GM18505 (cell line): ENCODE measurements at regions not wholly inside any gene's neighbourhood (a gene's known extent, or its start where the extent isn't known, plus 50 kb on each side); places are given as distances from the start of the nearest gene placed in this dataset.
A peak's percentile ranks its signal among the peaks of the same experiment; 100 is the strongest.
"Not testable (repeated sequence)": the region's sequence is repeated elsewhere in the genome, so short reads cannot be mapped to it uniquely, and the experiment has no call there.

Source experiments
- ATAC-seq: cut with Tn5 transposase; IDR thresholded peaks from one replicate; pipeline ENCODE4 v1.9.1; 2021; ENCODE audit not compliant: unreplicated experiment
- POLR2A ChIP-seq: IDR thresholded peaks from 4 replicates; pipeline ENCODE4 v1.6.1; 2011; ENCODE audit warnings: borderline replicate concordance; ENCODE audit not compliant: insufficient read depth, insufficient read length; ENCODE audit errors: extremely low read depth

GRCh38 chr9:86486891-86487837 lies 133.0 kb upstream of the TUT7 start:
- no peak for TF ChIP-seq POLR2A
- ATAC-seq = no peak

GRCh38 chr9:86485359-86485758 lies 131.1 kb upstream of the TUT7 start:
- no peak for TF ChIP-seq POLR2A
- ATAC-seq = peak; percentile 86

GRCh38 chr9:86483496-86483895 lies 129.3 kb upstream of the TUT7 start:
- no peak for TF ChIP-seq POLR2A
- no peak for ATAC-seq

- ATAC-seq = no peak
- no peak for TF ChIP-seq POLR2A
These were observed 127.3 kb upstream of the TUT7 start for GRCh38 chr9:86481466-86481865.

DNA sequence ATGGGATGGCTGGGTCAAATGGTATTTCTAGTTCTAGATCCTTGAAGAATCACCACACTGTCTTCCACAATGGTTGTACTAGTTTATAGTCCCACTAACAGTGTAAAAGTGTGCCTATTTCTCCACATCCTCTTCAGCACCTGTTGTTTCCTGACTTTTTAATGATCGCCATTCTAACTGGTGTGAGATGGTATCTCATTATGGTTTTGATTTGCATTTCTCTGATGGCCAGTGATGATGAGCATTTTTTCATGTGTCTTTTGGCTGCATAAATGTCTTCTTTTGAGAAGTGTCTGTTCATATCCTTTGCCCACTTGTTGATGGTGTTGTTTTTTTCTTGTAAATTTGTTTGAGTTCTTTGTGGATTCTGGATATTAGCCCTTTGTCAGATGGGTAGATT lies 121.0 kb upstream of the TUT7 start:
- ATAC-seq = not testable (repeated sequence)

- no peak for TF ChIP-seq POLR2A
- no peak for ATAC-seq
These were observed 117.1 kb upstream of the TUT7 start for GRCh38 chr9:86471171-86471815.

DNA sequence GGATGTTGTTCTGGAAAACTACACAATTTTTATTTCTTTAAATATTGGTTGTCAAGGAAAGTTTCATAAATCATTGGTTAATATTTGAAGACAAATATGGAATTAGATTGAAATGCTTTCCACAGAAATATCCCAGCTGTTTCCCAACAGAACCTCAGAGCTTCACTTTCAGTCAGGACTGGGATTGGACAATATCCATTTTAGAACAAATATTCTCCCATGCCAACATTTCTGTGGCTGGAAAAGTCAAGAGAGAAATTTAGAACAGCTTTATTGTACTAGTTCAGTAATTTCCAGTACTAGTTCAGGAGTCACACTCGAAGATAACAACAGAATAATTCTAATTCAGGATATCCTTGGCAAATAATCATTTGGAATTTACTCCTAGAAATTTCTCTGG lies 116.1 kb upstream of the TUT7 start:
- ATAC-seq = no peak
- no peak for TF ChIP-seq POLR2A

DNA sequence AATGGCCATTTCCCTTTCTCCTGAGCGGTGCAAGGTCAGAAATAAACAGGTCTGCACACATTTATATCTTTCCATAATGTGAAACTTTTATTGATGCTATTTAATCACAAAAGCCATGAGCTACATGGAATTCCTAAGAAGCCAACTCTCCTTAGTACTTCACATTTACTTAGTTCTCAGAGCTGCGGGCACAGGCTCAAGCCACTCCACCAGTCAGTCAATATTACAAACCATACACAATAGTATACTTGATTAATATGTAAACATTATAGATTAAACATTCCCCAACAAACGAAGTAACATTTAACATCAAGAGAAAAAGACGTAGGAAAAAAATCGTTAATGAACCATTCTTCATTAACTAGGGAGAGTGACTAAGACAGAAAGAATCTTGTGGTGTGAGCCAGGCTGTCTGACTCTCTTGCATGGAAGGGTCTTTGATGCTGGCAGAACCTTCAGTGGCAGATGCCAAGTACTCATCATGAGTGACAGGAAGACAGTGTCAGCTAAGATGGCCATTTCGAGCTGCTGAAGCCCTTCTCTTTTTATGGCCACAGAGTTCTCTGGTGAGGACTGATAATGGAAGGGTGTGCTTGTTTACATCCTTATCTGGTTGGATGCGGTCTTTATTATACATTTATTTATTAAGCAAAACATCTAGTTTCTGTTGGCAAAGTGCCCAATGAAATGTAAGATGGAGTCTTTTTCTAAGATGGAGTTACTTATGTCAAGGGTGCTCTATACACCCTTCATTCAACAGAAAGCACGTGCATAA lies 115.5 kb upstream of the TUT7 start:
- no peak for TF ChIP-seq POLR2A
- no peak for ATAC-seq

DNA sequence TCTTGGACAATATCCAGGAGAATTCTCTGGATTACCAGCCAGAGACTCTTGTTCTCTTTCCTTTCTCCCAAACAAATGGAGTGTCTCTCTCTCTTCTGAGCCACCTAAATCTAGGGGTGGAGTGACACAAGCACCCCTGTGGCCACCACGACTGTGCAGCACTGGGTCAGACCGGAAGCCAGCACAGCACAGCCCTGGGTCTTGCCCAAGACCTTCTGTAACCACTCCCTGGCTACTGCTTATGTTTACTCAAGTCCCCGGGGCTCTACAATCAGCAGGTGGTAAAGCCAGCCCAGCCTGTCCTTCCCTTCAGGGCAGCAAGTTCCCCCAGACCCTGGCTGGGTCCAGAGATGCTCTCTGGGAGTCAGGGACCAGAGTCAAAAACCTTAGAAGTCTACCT lies 110.0 kb upstream of the TUT7 start:
- TF ChIP-seq POLR2A = no peak
- no peak for ATAC-seq

DNA sequence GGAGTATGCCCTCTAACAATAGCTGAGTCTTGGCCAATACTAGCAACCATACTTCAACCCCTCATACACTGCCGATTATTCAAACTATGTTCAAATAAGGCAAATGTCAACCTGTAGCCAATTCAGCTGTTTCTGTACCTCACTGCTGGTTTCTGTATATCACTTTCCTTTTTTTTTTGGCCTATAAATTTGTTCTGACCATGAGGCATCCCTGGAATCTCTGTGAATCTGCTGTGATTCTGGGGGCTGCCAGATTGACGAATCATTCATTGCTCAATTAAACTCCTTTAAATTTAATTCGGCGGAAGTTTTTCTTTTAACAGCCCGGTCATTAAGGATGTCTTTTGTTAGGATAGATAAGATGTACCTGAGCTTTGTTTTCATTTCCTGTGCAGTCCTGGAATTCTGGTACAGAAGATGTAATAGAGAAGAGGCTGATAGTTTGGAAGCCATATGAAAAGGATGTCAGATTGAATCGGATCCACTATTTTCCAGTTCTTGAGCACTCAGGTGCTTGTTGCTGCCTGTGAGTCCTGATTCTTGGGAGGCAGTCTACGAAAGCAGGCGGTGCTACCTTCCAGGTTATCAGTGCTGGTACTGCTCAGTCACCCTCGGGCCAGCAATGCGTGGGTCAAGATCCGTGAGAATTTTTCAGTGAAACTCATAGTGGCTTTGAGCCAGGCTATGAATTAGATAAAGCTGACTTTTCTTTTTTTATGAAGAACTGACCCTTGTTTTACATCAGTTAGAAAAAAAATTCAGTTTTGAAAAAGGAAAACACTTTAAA lies 106.2 kb upstream of the TUT7 start:
- no peak for ATAC-seq
- TF ChIP-seq POLR2A = no peak

DNA sequence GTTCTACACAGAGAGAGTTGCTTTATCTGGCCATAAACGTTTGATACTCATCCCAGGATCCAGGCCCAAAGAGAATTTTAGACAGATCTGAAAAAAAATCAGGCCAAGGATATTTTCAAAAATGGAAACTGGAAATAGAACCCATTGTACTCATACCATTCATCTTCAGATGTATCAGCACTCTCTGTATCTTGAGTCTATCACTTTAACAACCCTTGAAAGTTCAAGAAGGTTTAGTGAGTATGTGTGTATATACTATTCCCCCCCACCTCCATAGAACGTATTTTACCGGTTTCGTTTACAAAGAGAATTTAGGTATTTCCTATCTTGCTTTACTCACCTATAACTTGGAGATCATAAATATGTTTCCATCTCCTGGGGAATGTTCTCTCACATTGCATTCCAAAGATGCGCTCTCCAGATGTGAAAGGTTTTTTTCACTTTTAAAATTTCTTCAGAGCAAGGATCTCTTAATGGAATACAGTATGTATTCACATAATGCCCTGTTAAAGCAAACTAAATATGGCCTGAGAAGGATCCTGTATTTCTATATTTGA lies 105.5 kb upstream of the TUT7 start:
- no peak for ATAC-seq
- TF ChIP-seq POLR2A = no peak

GRCh38 chr9:86459191-86459590 lies 105.0 kb upstream of the TUT7 start:
- ATAC-seq = no peak
- no peak for TF ChIP-seq POLR2A

DNA sequence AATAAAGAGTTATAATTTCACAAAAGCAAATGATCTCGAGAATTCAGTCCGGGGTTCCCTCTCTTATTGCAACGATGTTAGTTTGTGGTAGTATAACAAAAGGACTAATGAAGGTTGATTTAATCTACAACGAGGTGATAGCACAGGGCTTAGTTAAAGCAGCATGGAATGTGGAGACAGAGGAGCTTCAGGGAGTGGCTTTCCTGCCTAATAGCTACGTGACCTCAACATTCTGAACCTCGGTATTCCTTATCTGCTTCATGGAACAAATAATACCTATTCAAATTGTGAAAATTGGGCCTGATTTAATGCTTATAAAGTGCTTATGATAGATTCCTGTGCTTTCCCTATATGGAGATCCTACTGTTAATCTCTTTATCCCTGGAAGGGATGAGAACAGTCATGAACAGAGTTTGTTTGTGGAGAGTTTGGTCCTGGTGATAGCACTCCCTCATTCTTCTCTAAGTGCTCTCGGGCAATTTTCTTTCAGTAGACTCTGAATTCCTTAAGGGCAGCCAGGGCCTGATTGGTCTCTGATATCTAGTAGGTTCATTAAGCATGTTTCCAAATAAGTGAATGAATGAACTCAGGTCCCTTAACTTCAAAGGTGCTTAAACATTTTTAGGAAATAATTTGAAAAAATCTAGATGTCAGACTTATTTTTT lies 104.1 kb upstream of the TUT7 start:
- ATAC-seq = no peak
- no peak for TF ChIP-seq POLR2A

- TF ChIP-seq POLR2A = no peak
- no peak for ATAC-seq
These were observed 102.2 kb upstream of the TUT7 start for GRCh38 chr9:86456416-86456815.
